AG04450 (cell line): ENCODE measurements at regions not wholly inside any gene's neighbourhood (a gene's known extent, or its start where the extent isn't known, plus 50 kb on each side); places are given as distances from the start of the nearest gene placed in this dataset.
"Not testable (repeated sequence)": the region's sequence is repeated elsewhere in the genome, so short reads cannot be mapped to it uniquely, and the experiment has no call there.

Experiments used
- CTCF ChIA-PET: fragments of 300-600, 350-600 bp; formaldehyde crosslinking; extraction: SDS; loops from one replicate; lab custom pipeline; 2022; ENCODE audit warnings: antibody characterized with exemption, inconsistent platforms; lab: Charles Lee
- POLR2A ChIA-PET: fragments of 350-600 bp; formaldehyde crosslinking; extraction: SDS; loops from one replicate; lab custom pipeline; 2021; ENCODE audit warnings: antibody characterized with exemption, inconsistent platforms; lab: Yijun Ruan, JAX
- DNase-seq: peaks from one replicate; pipeline ENCODE4 v3.0.0-alpha.2; 2011; ENCODE audit warnings: low read depth, low spot score
- H3K27ac ChIP-seq: one replicate; pipeline ENCODE4 v1.5.1; 2012; ENCODE audit warnings: low read depth, low read length, control low read depth
- H3K27me3 ChIP-seq: one replicate; pipeline ENCODE4 v1.6.0; 2012; ENCODE audit warnings: low read length; ENCODE audit not compliant: control insufficient read depth, insufficient read depth
- H3K4me3 ChIP-seq: 2 replicates; pipeline ENCODE4 v1.5.1; 2011; ENCODE audit warnings: mild to moderate bottlenecking, low read depth, low read length, control low read depth
- H3K9me3 ChIP-seq: 2 replicates; pipeline ENCODE4 v1.5.1; 2012; ENCODE audit warnings: low read length; ENCODE audit not compliant: control insufficient read depth, insufficient read depth
- CTCF ChIP-seq: IDR thresholded peaks from 2 replicates; pipeline ENCODE4 v1.5.1; 2011; ENCODE audit warnings: low read depth, low read length, control low read depth, inconsistent platforms

- no peak for DNase-seq
- no peak for TF ChIP-seq CTCF
- Histone ChIP-seq H3K27me3 (no peaks in the 10 kb centered on the region), H3K4me3 (no peak overlapping the region), H3K9me3 (peaks cover 10% of the 10 kb centered on the region; the same call in 1 of the 2 replicates), H3K27ac (no peak overlapping the region)
- POLR2A ChIA-PET, result no interaction called here
- CTCF ChIA-PET, result no interaction called here
Measured at GRCh38 chrX:82528525-82528924, 979.6 kb upstream of the POU3F4 start.

DNA sequence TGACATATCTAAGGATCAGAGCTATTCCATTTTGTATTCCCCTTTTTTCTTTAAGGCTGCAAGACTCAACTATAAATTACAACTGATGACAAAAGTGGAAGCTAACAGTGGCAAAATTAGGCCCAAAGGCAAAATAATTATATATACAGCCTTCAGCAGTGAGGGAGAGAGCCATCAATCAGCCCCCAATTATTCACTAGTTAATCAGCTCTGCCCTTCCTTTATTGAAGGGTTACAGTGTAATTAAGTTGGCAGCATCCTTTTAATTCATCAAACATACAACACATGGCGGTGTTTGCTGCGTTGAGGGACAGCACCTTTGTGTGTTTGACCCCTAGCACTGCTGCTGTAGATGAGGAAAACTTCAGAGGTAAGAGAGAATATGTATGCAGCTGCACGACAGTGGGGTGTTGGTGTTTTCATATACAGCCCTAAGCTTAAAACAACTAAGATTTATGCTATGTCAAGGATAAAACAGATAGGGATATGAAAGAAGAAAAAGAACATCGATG is 973.9 kb upstream of the POU3F4 start:
- ChIA-PET CTCF (no interaction called here), POLR2A (no interaction called here)
- no peak overlapping the region for H3K4me3 ChIP-seq
- no peak for DNase-seq
- TF ChIP-seq CTCF, result no peak
- H3K27ac ChIP-seq, result no peak overlapping the region
- no peaks in the 10 kb centered on the region for H3K27me3 ChIP-seq
- no peaks in the 10 kb centered on the region for H3K9me3 ChIP-seq

- DNase-seq, CTCF ChIA-PET, H3K4me3 ChIP-seq, H3K27me3 ChIP-seq, POLR2A ChIA-PET, H3K9me3 ChIP-seq, H3K27ac ChIP-seq: not testable (repeated sequence)
Measured at GRCh38 chrX:82537205-82537604, 970.9 kb upstream of the POU3F4 start.

GRCh38 chrX:82541822-82542221 is 966.3 kb upstream of the POU3F4 start:
- no peak for DNase-seq
- H3K4me3 ChIP-seq, result no peak overlapping the region
- TF ChIP-seq CTCF, result no peak
- no peaks in the 10 kb centered on the region for H3K9me3 ChIP-seq
- no peaks in the 10 kb centered on the region for H3K27me3 ChIP-seq
- ChIA-PET CTCF (no interaction called here), POLR2A (no interaction called here)
- no peak overlapping the region for H3K27ac ChIP-seq

DNA sequence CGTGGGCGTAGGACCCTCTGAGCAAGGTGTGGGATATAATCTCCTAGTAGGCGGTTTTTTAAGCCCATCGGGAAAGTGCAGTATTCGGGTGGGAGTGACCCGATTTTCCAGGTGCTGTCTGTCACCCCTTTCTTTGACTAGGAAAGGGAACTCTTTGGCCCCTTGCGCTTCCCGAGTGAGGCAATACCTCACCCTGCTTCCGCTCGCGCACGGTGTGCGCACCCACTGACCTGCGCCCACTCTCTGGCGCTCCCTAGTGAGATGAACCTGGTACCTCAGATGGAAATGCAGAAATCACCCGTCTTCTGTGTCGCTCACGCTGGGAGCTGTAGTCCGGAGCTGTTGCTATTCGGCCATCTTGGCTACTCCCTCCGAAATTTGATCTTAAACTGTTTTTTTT is 955.9 kb upstream of the POU3F4 start:
- H3K9me3 ChIP-seq, H3K27me3 ChIP-seq, H3K4me3 ChIP-seq, DNase-seq, CTCF ChIA-PET, POLR2A ChIA-PET, H3K27ac ChIP-seq: not testable (repeated sequence)

DNA sequence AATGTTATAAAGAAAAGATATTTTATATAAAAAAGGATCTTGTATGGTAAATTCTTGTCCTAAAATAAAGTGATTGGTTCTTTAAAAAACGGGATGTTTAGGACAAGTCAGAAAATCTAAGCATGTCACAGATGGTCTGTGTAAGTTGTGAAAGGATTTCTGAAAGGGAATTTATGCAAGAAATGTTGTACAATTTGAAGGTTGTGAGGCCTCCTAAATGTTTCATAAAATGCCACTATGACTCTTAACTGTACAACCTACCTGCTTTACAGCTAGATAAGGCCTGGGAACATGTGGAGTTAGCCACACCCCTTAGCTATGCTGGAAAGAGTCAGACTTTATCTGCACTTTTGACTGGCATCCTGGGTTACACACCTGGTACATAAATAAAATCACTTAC is 951.5 kb upstream of the POU3F4 start:
- no peak for TF ChIP-seq CTCF
- POLR2A ChIA-PET, result no interaction called here
- CTCF ChIA-PET, result no interaction called here

More for the DNA sequence above, 951.5 kb upstream of the POU3F4 start:
- DNase-seq, result no peak
- no peak overlapping the region for H3K27ac ChIP-seq
- no peaks in the 10 kb centered on the region for H3K27me3 ChIP-seq
- H3K9me3 ChIP-seq, result peaks cover 4% of the 10 kb centered on the region; the same call in 1 of the 2 replicates
- H3K4me3 ChIP-seq, result no peak overlapping the region
